NB4 (cell line): ENCODE measurements at regions not wholly inside any gene's neighbourhood (a gene's known extent, or its start where the extent isn't known, plus 50 kb on each side); places are given as distances from the start of the nearest gene placed in this dataset.

Experiments used
- MYC ChIP-seq: IDR thresholded peaks from 2 replicates; pipeline ENCODE4 v1.6.1; 2011; ENCODE audit warnings: low read depth, low read length
- POLR2A ChIP-seq: IDR thresholded peaks from 2 replicates; pipeline ENCODE4 v1.6.1; 2011; ENCODE audit warnings: mild to moderate bottlenecking; ENCODE audit not compliant: insufficient read length; ENCODE audit errors: extremely low read depth
- TF ChIP-seq, protein P1 (sequence below): IDR thresholded peaks from one replicate; pipeline ENCODE4 v1.5.1; 2012; ENCODE audit warnings: low read depth, low read length
- TF ChIP-seq, protein P2 (sequence below): IDR thresholded peaks from 2 replicates; pipeline ENCODE4 v1.6.1; 2011; ENCODE audit warnings: low read depth, low read length

DNA sequence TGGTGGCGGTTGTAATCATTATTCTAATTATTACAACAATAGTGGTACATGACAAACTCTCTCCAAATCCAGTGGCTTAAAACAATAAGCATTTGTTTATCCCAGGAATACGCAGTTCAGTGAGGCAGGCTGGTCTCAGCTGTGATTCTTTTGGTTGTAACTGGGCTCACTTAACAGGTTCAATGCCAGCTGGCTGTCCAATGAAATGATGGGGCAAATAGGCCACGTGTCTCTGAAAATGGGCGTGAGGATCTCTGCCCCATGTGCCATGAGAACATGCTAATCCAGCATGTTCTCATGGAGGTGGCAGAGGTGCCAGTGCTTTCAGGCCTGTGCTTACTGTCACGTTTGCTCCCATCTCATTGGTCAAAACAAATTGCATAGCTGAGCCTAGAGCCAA lies 73.1 kb upstream of the CLMN start:
- TF ChIP-seq, protein P1, sequence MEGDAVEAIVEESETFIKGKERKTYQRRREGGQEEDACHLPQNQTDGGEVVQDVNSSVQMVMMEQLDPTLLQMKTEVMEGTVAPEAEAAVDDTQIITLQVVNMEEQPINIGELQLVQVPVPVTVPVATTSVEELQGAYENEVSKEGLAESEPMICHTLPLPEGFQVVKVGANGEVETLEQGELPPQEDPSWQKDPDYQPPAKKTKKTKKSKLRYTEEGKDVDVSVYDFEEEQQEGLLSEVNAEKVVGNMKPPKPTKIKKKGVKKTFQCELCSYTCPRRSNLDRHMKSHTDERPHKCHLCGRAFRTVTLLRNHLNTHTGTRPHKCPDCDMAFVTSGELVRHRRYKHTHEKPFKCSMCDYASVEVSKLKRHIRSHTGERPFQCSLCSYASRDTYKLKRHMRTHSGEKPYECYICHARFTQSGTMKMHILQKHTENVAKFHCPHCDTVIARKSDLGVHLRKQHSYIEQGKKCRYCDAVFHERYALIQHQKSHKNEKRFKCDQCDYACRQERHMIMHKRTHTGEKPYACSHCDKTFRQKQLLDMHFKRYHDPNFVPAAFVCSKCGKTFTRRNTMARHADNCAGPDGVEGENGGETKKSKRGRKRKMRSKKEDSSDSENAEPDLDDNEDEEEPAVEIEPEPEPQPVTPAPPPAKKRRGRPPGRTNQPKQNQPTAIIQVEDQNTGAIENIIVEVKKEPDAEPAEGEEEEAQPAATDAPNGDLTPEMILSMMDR, result no peak
- no peak for TF ChIP-seq POLR2A
- TF ChIP-seq, protein P2, sequence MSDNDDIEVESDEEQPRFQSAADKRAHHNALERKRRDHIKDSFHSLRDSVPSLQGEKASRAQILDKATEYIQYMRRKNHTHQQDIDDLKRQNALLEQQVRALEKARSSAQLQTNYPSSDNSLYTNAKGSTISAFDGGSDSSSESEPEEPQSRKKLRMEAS, result no peak
- TF ChIP-seq MYC, result no peak
